ENCODE measurements at regions not wholly inside any gene's neighbourhood (a gene's known extent, or its start where the extent isn't known, plus 50 kb on each side); places are given as distances from the start of the nearest gene placed in this dataset.
A peak's percentile ranks its signal among the peaks of the same experiment; 100 is the strongest.
"Not testable (repeated sequence)": the region's sequence is repeated elsewhere in the genome, so short reads cannot be mapped to it uniquely, and the experiment has no call there.

DNA sequence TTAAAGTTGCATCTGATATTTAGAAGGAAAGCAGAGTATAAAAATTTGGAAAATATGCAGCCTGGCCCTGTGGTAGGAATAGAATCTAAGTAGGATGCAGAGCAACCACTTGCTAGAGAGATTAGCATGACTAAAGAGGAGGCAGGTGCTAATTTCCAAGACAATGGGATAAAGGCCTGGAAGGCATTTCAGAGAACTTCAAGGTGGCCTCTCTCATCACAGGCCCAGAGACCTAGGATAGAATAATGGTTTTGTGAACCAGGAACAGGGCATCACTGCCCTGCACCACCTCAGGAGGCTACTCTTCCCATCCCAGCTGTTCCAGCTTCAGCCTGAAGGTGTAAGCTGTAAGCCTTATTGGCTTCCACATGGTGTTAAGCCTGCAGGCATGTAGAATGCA, 621.7 kb upstream of the HS3ST1 start:
- H3K36me3 ChIP-seq (ENCODE audit: control insufficient read depth, insufficient read depth, low read length): no peaks in the 10 kb centered on the region
- no peak for DNase-seq
- H3K27me3 ChIP-seq (ENCODE audit: control insufficient read depth, insufficient read depth, low read length): no peaks in the 10 kb centered on the region
- H3K9me3 ChIP-seq (ENCODE audit: control insufficient read depth, low read depth, low read length): no peaks in the 10 kb centered on the region
- H3K27ac ChIP-seq (ENCODE audit: low read length): no peak overlapping the region
- no peaks in the 10 kb centered on the region for H3K4me1 ChIP-seq (ENCODE audit: control insufficient read depth, insufficient read depth, low read length)
- H3K4me3 ChIP-seq (ENCODE audit: low read length): no peak overlapping the region

DNA sequence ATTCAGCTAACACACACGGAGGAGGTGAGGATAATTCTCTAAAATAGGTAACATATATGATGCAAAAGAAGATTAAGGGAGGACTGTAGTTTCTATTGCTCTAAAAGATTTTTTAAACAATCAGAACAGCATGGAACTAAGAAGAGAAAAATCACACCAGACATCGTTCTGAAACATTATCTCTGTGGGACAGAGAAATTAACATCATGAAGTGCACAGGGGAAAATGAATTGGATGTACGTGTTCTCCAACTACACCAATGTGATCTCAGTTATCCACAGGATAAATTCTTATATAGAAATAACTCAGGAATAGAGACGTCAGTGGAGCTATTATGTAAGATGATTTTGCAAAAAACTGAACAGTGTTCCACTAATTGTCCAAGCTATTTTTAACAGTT, 614.1 kb upstream of the HS3ST1 start:
- Histone ChIP-seq H3K36me3 (ENCODE audit: control insufficient read depth, insufficient read depth, low read length) (no peaks in the 10 kb centered on the region), H3K4me3 (ENCODE audit: low read length) (no peak overlapping the region), H3K9me3 (ENCODE audit: control insufficient read depth, low read depth, low read length) (peaks cover 8% of the 10 kb centered on the region), H3K27me3 (ENCODE audit: control insufficient read depth, insufficient read depth, low read length) (no peaks in the 10 kb centered on the region), H3K27ac (ENCODE audit: low read length) (no peak overlapping the region), H3K4me1 (ENCODE audit: control insufficient read depth, insufficient read depth, low read length) (no peaks in the 10 kb centered on the region)
- no peak for DNase-seq
- WGBS (ENCODE audit: insufficient coverage, low lambda C conversion rate): 90% methylated on average over 2 of the region's 4 CpGs

DNA sequence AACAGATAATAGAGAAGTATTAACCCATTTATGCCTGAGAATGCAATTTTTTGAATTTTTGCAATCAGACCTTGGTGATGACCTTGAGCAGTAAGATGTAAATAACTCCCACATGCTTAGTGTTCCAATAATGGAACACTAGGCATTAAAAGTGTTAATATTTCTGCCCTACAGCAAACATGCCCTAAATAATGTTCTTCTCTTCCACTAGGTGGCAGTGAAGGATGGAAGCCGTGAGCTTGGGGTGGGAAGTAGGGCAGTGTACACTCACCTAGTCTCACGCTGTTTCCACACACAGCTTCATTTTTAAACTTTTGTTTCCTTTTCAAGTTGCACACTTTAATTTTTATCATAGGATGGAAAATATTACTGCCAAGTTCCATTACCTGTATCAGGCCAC, 613.1 kb upstream of the HS3ST1 start:
- H3K4me3 ChIP-seq (ENCODE audit: low read length): no peak overlapping the region
- peak in 1 of 2 donors; percentile 17 for DNase-seq
- H3K9me3 ChIP-seq (ENCODE audit: control insufficient read depth, low read depth, low read length): peaks cover 8% of the 10 kb centered on the region
- no peaks in the 10 kb centered on the region for H3K36me3 ChIP-seq (ENCODE audit: control insufficient read depth, insufficient read depth, low read length)
- no CpG with 5 or more reads among the region's 2 CpGs for WGBS (ENCODE audit: insufficient coverage, low lambda C conversion rate)
- no peaks in the 10 kb centered on the region for H3K4me1 ChIP-seq (ENCODE audit: control insufficient read depth, insufficient read depth, low read length)
- no peaks in the 10 kb centered on the region for H3K27me3 ChIP-seq (ENCODE audit: control insufficient read depth, insufficient read depth, low read length)
- H3K27ac ChIP-seq (ENCODE audit: low read length): no peak overlapping the region

- DNase-seq: no peak
- Histone ChIP-seq H3K27me3 (ENCODE audit: control insufficient read depth, insufficient read depth, low read length) (no peaks in the 10 kb centered on the region), H3K9me3 (ENCODE audit: control insufficient read depth, low read depth, low read length) (peaks cover 8% of the 10 kb centered on the region), H3K27ac (ENCODE audit: low read length) (no peak overlapping the region), H3K4me1 (ENCODE audit: control insufficient read depth, insufficient read depth, low read length) (no peaks in the 10 kb centered on the region), H3K36me3 (ENCODE audit: control insufficient read depth, insufficient read depth, low read length) (no peaks in the 10 kb centered on the region), H3K4me3 (ENCODE audit: low read length) (no peak overlapping the region)
- WGBS (ENCODE audit: insufficient coverage, low lambda C conversion rate): no CpG with 5 or more reads among the region's 3 CpGs
Observed at GRCh38 chr4:12036450-12036849, 607.8 kb upstream of the HS3ST1 start.

DNA sequence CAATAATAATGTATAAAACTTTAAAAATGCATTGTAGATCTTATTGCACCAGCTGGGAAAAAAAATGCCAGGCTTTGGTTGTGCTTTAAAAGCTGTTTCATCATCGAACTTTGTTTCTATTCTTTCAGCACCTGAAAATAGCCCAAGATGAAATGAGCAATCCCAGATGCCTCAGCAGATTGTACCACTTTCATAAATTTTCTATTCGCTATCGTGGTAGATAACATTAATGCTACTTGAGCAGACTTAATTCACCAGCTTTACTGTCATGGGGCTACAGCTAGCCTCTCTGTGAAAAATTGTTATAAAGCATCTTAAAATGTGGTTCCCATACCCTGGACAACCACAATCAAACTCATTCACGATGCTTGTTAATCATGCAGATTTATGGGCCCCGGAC, 599.6 kb upstream of the HS3ST1 start:
- no CpG with 5 or more reads among the region's 5 CpGs for WGBS (ENCODE audit: insufficient coverage, low lambda C conversion rate)
- DNase-seq: no peak
- no peaks in the 10 kb centered on the region for H3K27me3 ChIP-seq (ENCODE audit: control insufficient read depth, insufficient read depth, low read length)
- H3K4me1 ChIP-seq (ENCODE audit: control insufficient read depth, insufficient read depth, low read length): no peaks in the 10 kb centered on the region
- no peaks in the 10 kb centered on the region for H3K36me3 ChIP-seq (ENCODE audit: control insufficient read depth, insufficient read depth, low read length)
- H3K9me3 ChIP-seq (ENCODE audit: control insufficient read depth, low read depth, low read length): no peaks in the 10 kb centered on the region
- H3K4me3 ChIP-seq (ENCODE audit: low read length): no peak overlapping the region
- H3K27ac ChIP-seq (ENCODE audit: low read length): no peak overlapping the region

- DNase-seq: no peak
- Histone ChIP-seq H3K36me3 (ENCODE audit: control insufficient read depth, insufficient read depth, low read length) (no peaks in the 10 kb centered on the region), H3K4me3 (ENCODE audit: low read length) (no peak overlapping the region), H3K27me3 (ENCODE audit: control insufficient read depth, insufficient read depth, low read length) (no peaks in the 10 kb centered on the region), H3K27ac (ENCODE audit: low read length) (no peak overlapping the region), H3K9me3 (ENCODE audit: control insufficient read depth, low read depth, low read length) (no peaks in the 10 kb centered on the region), H3K4me1 (ENCODE audit: control insufficient read depth, insufficient read depth, low read length) (no peaks in the 10 kb centered on the region)
- no CpG with 5 or more reads among the region's 2 CpGs for WGBS (ENCODE audit: insufficient coverage, low lambda C conversion rate)
Observed at GRCh38 chr4:12022409-12022808, 593.7 kb upstream of the HS3ST1 start.

DNA sequence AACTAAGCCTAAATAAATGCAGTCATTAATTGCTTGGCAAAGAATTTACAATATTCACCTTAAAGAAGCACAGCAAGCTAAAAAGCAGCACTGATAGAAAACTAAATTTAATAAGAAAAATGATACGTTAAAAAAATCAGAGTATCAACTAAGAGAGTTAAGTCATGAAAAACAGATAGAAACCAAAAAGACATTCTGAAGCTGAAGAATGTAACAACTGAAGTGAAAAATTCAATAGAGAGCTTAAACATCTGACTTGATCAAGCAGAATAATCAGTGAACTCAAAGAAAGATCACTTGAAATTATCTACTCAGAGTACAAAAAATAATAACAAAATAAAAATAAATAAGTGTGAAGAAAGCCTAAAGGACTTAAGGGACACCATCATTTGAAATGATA, 588.0 kb upstream of the HS3ST1 start:
- Histone ChIP-seq H3K4me1 (ENCODE audit: control insufficient read depth, insufficient read depth, low read length) (no peaks in the 10 kb centered on the region), H3K27me3 (ENCODE audit: control insufficient read depth, insufficient read depth, low read length) (no peaks in the 10 kb centered on the region), H3K36me3 (ENCODE audit: control insufficient read depth, insufficient read depth, low read length) (no peaks in the 10 kb centered on the region), H3K27ac (ENCODE audit: low read length) (no peak overlapping the region), H3K4me3 (ENCODE audit: low read length) (no peak overlapping the region), H3K9me3 (ENCODE audit: control insufficient read depth, low read depth, low read length) (no peaks in the 10 kb centered on the region)
- WGBS (ENCODE audit: insufficient coverage, low lambda C conversion rate): 94% methylated on average over 1 of the region's 1 CpG
- no peak for DNase-seq

DNA sequence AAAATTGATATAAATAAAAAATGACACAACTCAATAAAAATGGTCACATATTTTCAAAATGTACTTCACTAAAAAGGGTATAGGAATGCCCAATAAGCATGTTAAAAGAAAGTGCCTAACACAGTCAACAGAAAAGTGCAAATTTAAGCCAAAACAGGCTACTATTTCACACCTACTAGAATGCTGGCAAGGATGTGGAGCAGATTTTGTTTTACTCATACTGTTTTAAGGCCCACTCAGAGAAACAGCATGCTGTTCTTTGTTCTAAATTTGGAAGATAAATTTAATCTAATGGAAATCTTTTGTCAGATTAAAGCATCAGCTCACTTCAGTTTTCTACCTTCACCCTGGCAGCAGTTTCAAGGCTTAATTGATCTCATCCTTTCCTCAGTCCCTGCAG, 576.8 kb upstream of the HS3ST1 start:
- Histone ChIP-seq H3K4me3 (ENCODE audit: low read length) (no peak overlapping the region), H3K36me3 (ENCODE audit: control insufficient read depth, insufficient read depth, low read length) (no peaks in the 10 kb centered on the region), H3K4me1 (ENCODE audit: control insufficient read depth, insufficient read depth, low read length) (no peaks in the 10 kb centered on the region), H3K9me3 (ENCODE audit: control insufficient read depth, low read depth, low read length) (no peaks in the 10 kb centered on the region), H3K27me3 (ENCODE audit: control insufficient read depth, insufficient read depth, low read length) (no peaks in the 10 kb centered on the region), H3K27ac (ENCODE audit: low read length) (no peak overlapping the region)
- DNase-seq: no peak

- not testable (repeated sequence) for H3K4me3 ChIP-seq (ENCODE audit: low read length); DNase-seq; H3K36me3 ChIP-seq (ENCODE audit: control insufficient read depth, insufficient read depth, low read length); H3K4me1 ChIP-seq (ENCODE audit: control insufficient read depth, insufficient read depth, low read length); H3K27me3 ChIP-seq (ENCODE audit: control insufficient read depth, insufficient read depth, low read length); H3K27ac ChIP-seq (ENCODE audit: low read length); H3K9me3 ChIP-seq (ENCODE audit: control insufficient read depth, low read depth, low read length)
- WGBS (ENCODE audit: insufficient coverage, low lambda C conversion rate): 40% methylated on average over 1 of the region's 5 CpGs
Observed at GRCh38 chr4:11996581-11996980, 567.9 kb upstream of the HS3ST1 start.

GRCh38 chr4:11976726-11977263, 548.1 kb upstream of the HS3ST1 start:
- Histone ChIP-seq H3K36me3 (ENCODE audit: control insufficient read depth, insufficient read depth, low read length) (no peaks in the 10 kb centered on the region), H3K27me3 (ENCODE audit: control insufficient read depth, insufficient read depth, low read length) (no peaks in the 10 kb centered on the region), H3K4me1 (ENCODE audit: control insufficient read depth, insufficient read depth, low read length) (no peaks in the 10 kb centered on the region), H3K9me3 (ENCODE audit: control insufficient read depth, low read depth, low read length) (no peaks in the 10 kb centered on the region), H3K27ac (ENCODE audit: low read length) (no peak overlapping the region), H3K4me3 (ENCODE audit: low read length) (no peak overlapping the region)
- 86% methylated on average over 1 of the region's 3 CpGs for WGBS (ENCODE audit: insufficient coverage, low lambda C conversion rate)
- no peak for DNase-seq

- WGBS (ENCODE audit: insufficient coverage, low lambda C conversion rate): 83% methylated on average over 1 of the region's 2 CpGs
- Histone ChIP-seq H3K9me3 (ENCODE audit: control insufficient read depth, low read depth, low read length) (no peaks in the 10 kb centered on the region), H3K4me3 (ENCODE audit: low read length) (no peak overlapping the region), H3K27ac (ENCODE audit: low read length) (no peak overlapping the region), H3K36me3 (ENCODE audit: control insufficient read depth, insufficient read depth, low read length) (no peaks in the 10 kb centered on the region), H3K4me1 (ENCODE audit: control insufficient read depth, insufficient read depth, low read length) (no peaks in the 10 kb centered on the region), H3K27me3 (ENCODE audit: control insufficient read depth, insufficient read depth, low read length) (no peaks in the 10 kb centered on the region)
- DNase-seq: no peak
Observed at GRCh38 chr4:11973270-11973669, 544.6 kb upstream of the HS3ST1 start.
